NB4 (cell line): ENCODE measurements at regions not wholly inside any gene's neighbourhood (a gene's known extent, or its start where the extent isn't known, plus 50 kb on each side); places are given as distances from the start of the nearest gene placed in this dataset.

ENCODE experiments used
- CTCF ChIP-seq: IDR thresholded peaks from one replicate; pipeline ENCODE4 v1.5.1; 2012; ENCODE audit warnings: low read depth, low read length
- MAX ChIP-seq: IDR thresholded peaks from 2 replicates; pipeline ENCODE4 v1.6.1; 2011; ENCODE audit warnings: low read depth, low read length
- MYC ChIP-seq: IDR thresholded peaks from 2 replicates; pipeline ENCODE4 v1.6.1; 2011; ENCODE audit warnings: low read depth, low read length
- POLR2A ChIP-seq: IDR thresholded peaks from 2 replicates; pipeline ENCODE4 v1.6.1; 2011; ENCODE audit warnings: mild to moderate bottlenecking; ENCODE audit not compliant: insufficient read length; ENCODE audit errors: extremely low read depth

- TF ChIP-seq CTCF (no peak), POLR2A (no peak), MYC (no peak), MAX (no peak)
These were observed 668.1 kb downstream of the SLC16A7 start for GRCh38 chr12:60263836-60264493.
